Parathyroid adenoma (tissue), 2 donors: ENCODE measurements at regions not wholly inside any gene's neighbourhood (a gene's known extent, or its start where the extent isn't known, plus 50 kb on each side); places are given as distances from the start of the nearest gene placed in this dataset.

Source experiments
- H2AFZ ChIP-seq: fragments of 300-600 bp; sonication (generic); one replicate; pipeline ENCODE4 v1.7.0; 2017; ENCODE audit warnings: antibody characterized with exemption, mild to moderate bottlenecking
- H3K27ac ChIP-seq: fragments of 300-600 bp; sonication (generic); one replicate; pipeline ENCODE4 v1.7.0; 2017
- H3K27me3 ChIP-seq: fragments of 300-600 bp; sonication (generic); one replicate; pipeline ENCODE4 v1.7.0; 2017; ENCODE audit warnings: low read length; ENCODE audit not compliant: control insufficient read depth, insufficient read depth
- H3K36me3 ChIP-seq: fragments of 300-600 bp; sonication (generic); one replicate; pipeline ENCODE4 v1.7.0; 2017; ENCODE audit warnings: low read length; ENCODE audit not compliant: control insufficient read depth, insufficient read depth
- H3K4me1 ChIP-seq: fragments of 300-600 bp; sonication (generic); one replicate; pipeline ENCODE4 v1.7.0; 2017; ENCODE audit warnings: control low read depth
- H3K4me2 ChIP-seq: fragments of 300-600 bp; sonication (generic); one replicate; pipeline ENCODE4 v1.7.0; 2017; ENCODE audit warnings: low read length
- H3K4me3 ChIP-seq: fragments of 300-600 bp; sonication (generic); one replicate; pipeline ENCODE4 v1.7.0; 2017; ENCODE audit warnings: low read depth, low read length
- H3K79me2 ChIP-seq: fragments of 300-600 bp; sonication (generic); one replicate; pipeline ENCODE4 v1.7.0; 2017; ENCODE audit warnings: control low read depth
- H3K9ac ChIP-seq: fragments of 300-600 bp; sonication (generic); one replicate; pipeline ENCODE4 v1.7.0; 2017; ENCODE audit warnings: mild to moderate bottlenecking
- H3K9me3 ChIP-seq: fragments of 300-600 bp; sonication (generic); one replicate; pipeline ENCODE4 v1.7.0; 2017; ENCODE audit warnings: low read length; ENCODE audit not compliant: control insufficient read depth
- TF ChIP-seq, protein P1 (sequence below): fragments of 300-600 bp; sonication (generic); IDR thresholded peaks from one replicate; pipeline ENCODE4 v1.7.0; 2017; ENCODE audit warnings: antibody characterized with exemption, mild to moderate bottlenecking
- donor health status: primary hyperparathyroidism.

DNA sequence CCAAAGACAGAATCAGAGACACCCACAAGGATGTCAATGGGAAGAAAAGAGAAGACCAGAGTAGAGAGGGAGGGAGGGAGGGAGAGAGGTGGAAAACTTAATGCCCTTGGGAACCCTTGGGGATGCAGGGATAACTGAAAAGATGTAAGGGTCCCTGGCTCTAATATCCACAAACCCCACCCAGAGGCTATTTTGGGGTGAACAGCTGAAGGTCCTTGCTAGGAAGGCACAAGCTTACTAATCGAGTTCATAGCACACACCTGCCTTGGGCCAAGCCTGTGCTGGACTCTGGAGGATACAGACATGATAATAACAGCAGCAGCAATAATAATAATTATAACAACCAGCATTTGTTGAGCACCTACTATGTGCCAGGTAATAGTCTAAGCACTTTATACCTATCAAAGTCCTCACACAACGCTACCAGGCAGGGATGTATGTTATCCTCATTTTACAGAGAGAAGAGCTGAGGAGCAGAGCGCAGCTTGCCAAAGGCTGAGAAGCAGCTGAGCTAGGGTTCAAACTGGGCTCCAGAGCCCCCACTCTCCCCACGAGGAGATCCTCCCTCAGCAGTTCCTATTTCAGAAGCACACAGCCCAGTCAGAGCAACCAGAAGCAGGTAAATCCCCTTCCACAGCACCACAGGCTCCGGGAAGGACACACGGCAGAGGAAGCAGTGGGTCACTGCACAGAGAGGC is 174.2 kb downstream of the ANKRD60 start:
- Histone ChIP-seq H2AFZ (peak overlapping the region; percentile 56), H3K4me3 (no peak overlapping the region), H3K36me3 (no peaks in the 10 kb centered on the region), H3K4me2 (no peak overlapping the region), H3K79me2 (no peaks in the 10 kb centered on the region), H3K4me1 (peaks cover 2% of the 10 kb centered on the region), H3K27ac (no peak overlapping the region), H3K27me3 (no peaks in the 10 kb centered on the region), H3K9me3 (no peaks in the 10 kb centered on the region), H3K9ac (no peak overlapping the region)
- TF ChIP-seq, protein P1, sequence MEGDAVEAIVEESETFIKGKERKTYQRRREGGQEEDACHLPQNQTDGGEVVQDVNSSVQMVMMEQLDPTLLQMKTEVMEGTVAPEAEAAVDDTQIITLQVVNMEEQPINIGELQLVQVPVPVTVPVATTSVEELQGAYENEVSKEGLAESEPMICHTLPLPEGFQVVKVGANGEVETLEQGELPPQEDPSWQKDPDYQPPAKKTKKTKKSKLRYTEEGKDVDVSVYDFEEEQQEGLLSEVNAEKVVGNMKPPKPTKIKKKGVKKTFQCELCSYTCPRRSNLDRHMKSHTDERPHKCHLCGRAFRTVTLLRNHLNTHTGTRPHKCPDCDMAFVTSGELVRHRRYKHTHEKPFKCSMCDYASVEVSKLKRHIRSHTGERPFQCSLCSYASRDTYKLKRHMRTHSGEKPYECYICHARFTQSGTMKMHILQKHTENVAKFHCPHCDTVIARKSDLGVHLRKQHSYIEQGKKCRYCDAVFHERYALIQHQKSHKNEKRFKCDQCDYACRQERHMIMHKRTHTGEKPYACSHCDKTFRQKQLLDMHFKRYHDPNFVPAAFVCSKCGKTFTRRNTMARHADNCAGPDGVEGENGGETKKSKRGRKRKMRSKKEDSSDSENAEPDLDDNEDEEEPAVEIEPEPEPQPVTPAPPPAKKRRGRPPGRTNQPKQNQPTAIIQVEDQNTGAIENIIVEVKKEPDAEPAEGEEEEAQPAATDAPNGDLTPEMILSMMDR = no peak

DNA sequence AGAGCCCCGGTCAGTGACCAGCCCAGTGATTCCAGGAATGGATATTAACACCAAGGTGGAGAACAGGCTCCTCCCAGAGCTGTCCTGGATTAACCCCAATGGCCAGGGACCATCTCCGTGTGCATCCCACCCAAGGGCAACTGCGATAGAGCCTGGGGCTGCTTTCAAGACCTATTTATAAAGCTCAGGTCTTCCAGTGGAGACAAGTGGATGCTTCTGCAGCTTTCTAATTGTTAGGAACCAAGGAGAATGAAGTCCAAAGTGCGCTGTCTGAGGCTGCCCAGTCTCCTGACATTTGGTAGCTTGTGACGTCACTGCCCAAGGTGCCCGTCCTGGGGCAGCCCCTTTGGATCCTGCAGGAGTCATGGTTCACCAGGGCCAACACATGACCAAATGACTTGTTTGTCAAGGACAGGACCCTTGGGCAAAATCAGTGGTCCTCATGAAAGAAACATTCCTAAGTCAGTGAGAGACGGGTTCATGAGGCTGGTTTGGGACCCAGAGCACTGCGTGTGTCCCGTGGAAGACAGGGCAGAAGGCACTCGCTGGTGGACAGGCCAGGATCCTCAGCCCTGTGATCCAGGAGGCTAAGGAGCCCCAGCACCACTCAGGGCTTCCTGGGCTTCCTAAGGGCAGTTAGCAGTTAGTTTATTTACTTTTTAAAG is 174.9 kb downstream of the ANKRD60 start:
- H2AFZ ChIP-seq = no peak overlapping the region
- peaks cover 2% of the 10 kb centered on the region for H3K4me1 ChIP-seq
- no peaks in the 10 kb centered on the region for H3K27me3 ChIP-seq
- TF ChIP-seq, protein P1 = no peak
- H3K36me3 ChIP-seq = no peaks in the 10 kb centered on the region
- no peak overlapping the region for H3K27ac ChIP-seq
- no peak overlapping the region for H3K9ac ChIP-seq
- H3K4me3 ChIP-seq = no peak overlapping the region
- no peak overlapping the region for H3K4me2 ChIP-seq
- no peaks in the 10 kb centered on the region for H3K9me3 ChIP-seq
- H3K79me2 ChIP-seq = no peaks in the 10 kb centered on the region

DNA sequence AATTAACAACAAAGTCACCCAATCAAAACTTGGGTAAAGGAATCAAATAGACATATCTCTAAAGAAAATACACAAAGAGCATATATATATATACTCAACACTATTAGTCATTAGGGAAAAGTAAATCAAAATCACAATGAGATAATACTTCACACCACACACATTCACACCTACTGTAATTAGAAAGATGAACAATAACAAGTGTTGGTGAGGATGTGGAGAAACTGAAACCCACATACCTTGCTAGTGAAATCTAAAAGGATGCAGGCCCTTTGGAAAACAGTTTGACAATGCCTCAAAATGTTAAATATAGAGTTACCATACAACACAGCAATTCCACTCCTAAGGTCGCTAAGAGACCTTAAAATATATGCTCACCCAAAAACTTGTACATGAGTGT is 177.1 kb downstream of the ANKRD60 start:
- H3K27ac ChIP-seq = no peak overlapping the region
- TF ChIP-seq, protein P1 = no peak
- no peak overlapping the region for H2AFZ ChIP-seq
- no peak overlapping the region for H3K4me2 ChIP-seq
- H3K36me3 ChIP-seq = no peaks in the 10 kb centered on the region
- H3K4me1 ChIP-seq = peaks cover 2% of the 10 kb centered on the region
- H3K9me3 ChIP-seq = no peaks in the 10 kb centered on the region
- H3K79me2 ChIP-seq = no peaks in the 10 kb centered on the region
- no peak overlapping the region for H3K4me3 ChIP-seq
- H3K9ac ChIP-seq = no peak overlapping the region
- H3K27me3 ChIP-seq = no peaks in the 10 kb centered on the region

DNA sequence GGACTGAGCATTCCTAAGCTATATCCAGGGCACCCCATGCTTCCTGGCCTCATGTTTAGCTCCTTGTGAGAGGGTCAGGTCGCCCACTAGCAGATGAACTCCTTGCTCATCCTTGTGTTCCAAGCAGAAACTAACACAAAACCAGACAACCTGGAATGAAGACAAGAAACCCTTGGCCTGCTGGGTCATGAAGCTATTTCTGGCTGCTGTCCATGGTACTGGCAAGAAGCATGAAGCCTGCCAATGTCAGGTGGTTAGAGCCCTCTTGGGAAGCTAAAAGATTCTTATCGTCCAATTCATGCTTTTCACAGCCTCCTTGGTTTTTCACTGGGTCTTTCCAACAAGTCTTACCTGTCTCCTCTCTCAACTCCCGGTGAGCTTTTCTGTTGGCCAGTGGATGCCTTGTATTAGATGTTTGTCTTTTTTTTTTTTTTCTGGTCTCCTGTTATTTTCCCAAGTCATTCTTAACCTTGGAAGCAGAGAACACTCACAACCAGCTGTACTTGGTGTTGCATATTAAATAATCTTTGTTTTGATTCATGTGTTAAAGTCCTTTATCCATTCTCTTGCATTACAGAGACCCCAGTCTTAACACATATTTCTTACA is 180.3 kb downstream of the ANKRD60 start:
- Histone ChIP-seq H3K36me3 (no peaks in the 10 kb centered on the region), H3K4me2 (no peak overlapping the region), H3K27ac (no peak overlapping the region), H2AFZ (no peak overlapping the region), H3K27me3 (no peaks in the 10 kb centered on the region), H3K9ac (no peak overlapping the region), H3K9me3 (no peaks in the 10 kb centered on the region), H3K79me2 (no peaks in the 10 kb centered on the region), H3K4me1 (no peaks in the 10 kb centered on the region), H3K4me3 (no peak overlapping the region)
- TF ChIP-seq, protein P1 = no peak
